Stomach (tissue), 8 donors: ENCODE measurements at regions not wholly inside any gene's neighbourhood (a gene's known extent, or its start where the extent isn't known, plus 50 kb on each side); places are given as distances from the start of the nearest gene placed in this dataset.

Experiments
- DNase-seq, 2 donors: peaks; one replicate each; pipeline versions ENCODE4 v3.0.0 to v3.0.0-alpha.2; 2013 to 2019
- H3K27ac ChIP-seq, 5 donors: fragments of 200-600 bp in 4 of 5; sonication (generic) in 4 of 5; one replicate each; pipeline ENCODE4 v1.5.1; 2013 to 2019; ENCODE audit warnings: mild to moderate bottlenecking in 1 of 5, moderate library complexity in 1 of 5
- H3K27me3 ChIP-seq, 3 donors: fragments of 200-600 bp; sonication (generic); one replicate each; pipeline ENCODE4 v1.5.1; 2017 to 2019; ENCODE audit warnings: mixed run types in 1 of 3
- H3K36me3 ChIP-seq, 4 donors: fragments of 200-600 bp; sonication (generic); 1 replicate in 3 of 4; 2 replicates in 1 of 4; pipeline ENCODE4 v1.5.1; 2016 to 2019
- H3K4me1 ChIP-seq, 4 donors: fragments of 200-600 bp; sonication (generic); one replicate each; pipeline ENCODE4 v1.5.1; 2016 to 2019
- H3K4me3 ChIP-seq, 4 donors: fragments of 200-600 bp; sonication (generic) in 3 of 4; one replicate each; pipeline ENCODE4 v1.5.1; 2016 to 2019; ENCODE audit warnings: mild to moderate bottlenecking in 1 of 4
- H3K9me3 ChIP-seq, 4 donors: fragments of 200-600 bp; sonication (generic); one replicate each; pipeline ENCODE4 v1.5.1; 2016 to 2019
- CTCF ChIP-seq, 7 experiments: fragments of 450-650 bp in 4 of 7; fragments of 200-600 bp in 3 of 7; sonication (generic) in 3 of 7; IDR thresholded peaks; one replicate each; pipeline ENCODE4 v1.5.1; 2016 to 2019; ENCODE audit warnings: antibody characterized with exemption in 7 of 7, control low read depth in 2 of 7, mild to moderate bottlenecking in 1 of 7
- EP300 ChIP-seq: sonication (generic); formaldehyde crosslinking; IDR thresholded peaks from one replicate; pipeline ENCODE4 v1.6.1; 2017; ENCODE audit warnings: antibody characterized with exemption
- POLR2A ChIP-seq, 4 donors: fragments of 450-650 bp; IDR thresholded peaks; one replicate each; pipeline ENCODE4 v1.6.1; 2016; ENCODE audit warnings: antibody characterized with exemption in 4 of 4, control low read depth in 2 of 4, mild to moderate bottlenecking in 1 of 4, moderate library complexity in 1 of 4
- POLR2AphosphoS5 ChIP-seq, 3 donors: sonication (generic); formaldehyde crosslinking; IDR thresholded peaks; one replicate each; pipeline ENCODE4 v1.6.1; 2016; ENCODE audit warnings: antibody characterized with exemption in 3 of 3
- WGBS, 5 donors: extraction: QIAGEN DNeasy Blood & Tissue Kit in 3 of 5; methylation state at CpG; one replicate each; pipeline versions ENCODE4 v1.1.5 to v1.1.7; 2013 to 2018; 5-methylcytosine and 5-hydroxymethylcytosine counted together
- intact Hi-C: fragments of 100-400 bp; cut with DNase I; formaldehyde crosslinking; loops from one replicate; pipeline ENCODE4 v1.15.1; 2023; ENCODE audit warnings: low total_unique reads
- donor health status: healthy with polysubstance abuse.
- donor health status: Bipolar disorder and iron deficiency.
- donor health status: healthy.

GRCh38 chr2:19251554-19251953 lies 106.9 kb downstream of the OSR1 start:
- 70 to 90% (median 84%) methylated on average over 4 of the region's 4 CpGs for WGBS, 5 donors
- Histone ChIP-seq H3K9me3 (no peaks in the 10 kb centered on the region), H3K36me3 (no peaks in the 10 kb centered on the region), H3K27ac (no peak overlapping the region), H3K4me1 (peaks cover 0 to 4% (median 0%) of the 10 kb centered on the region in 4 donors), H3K27me3 (no peaks in the 10 kb centered on the region), H3K4me3 (no peak overlapping the region)
- intact Hi-C loops = no loop called here
- DNase-seq = no peak
- no peak for TF ChIP-seq POLR2AphosphoS5 (IDR thresholded peaks at IDR 0.05)
- no peak for TF ChIP-seq POLR2A (IDR thresholded peaks at IDR 0.05)
- no peak for TF ChIP-seq EP300
- TF ChIP-seq CTCF (IDR thresholded peaks at IDR 0.05) = no peak

- H3K9me3 ChIP-seq = no peaks in the 10 kb centered on the region
- H3K4me3 ChIP-seq = no peak overlapping the region
- no peak for TF ChIP-seq POLR2A (IDR thresholded peaks at IDR 0.05)
- TF ChIP-seq EP300 = no peak
- no peaks in the 10 kb centered on the region for H3K27me3 ChIP-seq
- H3K27ac ChIP-seq = no peak overlapping the region
- 23 to 49% (median 35%) methylated on average over 2 of the region's 2 CpGs for WGBS, 5 donors
- H3K4me1 ChIP-seq = no peaks in the 10 kb centered on the region
- DNase-seq = peak in 1 of 2 donors; percentile 19
- H3K36me3 ChIP-seq = no peaks in the 10 kb centered on the region
- intact Hi-C loops = no loop called here
Measured at GRCh38 chr2:19250906-19251305, 107.5 kb downstream of the OSR1 start.

GRCh38 chr2:19247186-19247585 lies 111.2 kb downstream of the OSR1 start:
- H3K27me3 ChIP-seq = no peaks in the 10 kb centered on the region
- TF ChIP-seq CTCF (IDR thresholded peaks at IDR 0.05) = no peak
- no peak for TF ChIP-seq EP300
- no peak for TF ChIP-seq POLR2A (IDR thresholded peaks at IDR 0.05)
- TF ChIP-seq POLR2AphosphoS5 (IDR thresholded peaks at IDR 0.05) = no peak
- DNase-seq = no peak
- H3K9me3 ChIP-seq = no peaks in the 10 kb centered on the region
- 69 to 91% (median 79%) methylated on average over 4 of the region's 4 CpGs for WGBS, 5 donors
- intact Hi-C loops = no loop called here
- no peak overlapping the region for H3K4me3 ChIP-seq
- H3K36me3 ChIP-seq = no peaks in the 10 kb centered on the region
- no peaks in the 10 kb centered on the region for H3K4me1 ChIP-seq
- H3K27ac ChIP-seq = no peak overlapping the region

- WGBS, 5 donors = 70 to 86% (median 81%) methylated on average over 12 of the region's 12 CpGs
- no peaks in the 10 kb centered on the region for H3K9me3 ChIP-seq
- TF ChIP-seq EP300 = no peak
- TF ChIP-seq CTCF (IDR thresholded peaks at IDR 0.05) = no peak
- TF ChIP-seq POLR2A (IDR thresholded peaks at IDR 0.05) = no peak
- TF ChIP-seq POLR2AphosphoS5 (IDR thresholded peaks at IDR 0.05) = no peak
- intact Hi-C loops = no loop called here
- H3K4me1 ChIP-seq = no peaks in the 10 kb centered on the region
- H3K36me3 ChIP-seq = no peaks in the 10 kb centered on the region
- no peak overlapping the region for H3K27ac ChIP-seq
- H3K27me3 ChIP-seq = no peaks in the 10 kb centered on the region
- no peak for DNase-seq
- no peak overlapping the region for H3K4me3 ChIP-seq
Measured at GRCh38 chr2:19246496-19246895, 111.9 kb downstream of the OSR1 start.

GRCh38 chr2:19244460-19245363 lies 113.7 kb downstream of the OSR1 start:
- Histone ChIP-seq H3K27ac (no peak overlapping the region), H3K27me3 (no peaks in the 10 kb centered on the region), H3K9me3 (no peaks in the 10 kb centered on the region), H3K4me3 (no peak overlapping the region), H3K4me1 (no peaks in the 10 kb centered on the region), H3K36me3 (no peaks in the 10 kb centered on the region)
- no peak for DNase-seq
- no peak for TF ChIP-seq POLR2AphosphoS5 (IDR thresholded peaks at IDR 0.05)
- no peak for TF ChIP-seq EP300
- no peak for TF ChIP-seq CTCF (IDR thresholded peaks at IDR 0.05)
- no peak for TF ChIP-seq POLR2A (IDR thresholded peaks at IDR 0.05)
- 81 to 93% (median 88%) methylated on average over 9 of the region's 9 CpGs for WGBS, 5 donors
- intact Hi-C loops = no loop called here
